GM19467 (cell line): ENCODE measurements at regions not wholly inside any gene's neighbourhood (a gene's known extent, or its start where the extent isn't known, plus 50 kb on each side); places are given as distances from the start of the nearest gene placed in this dataset.
"Not testable (repeated sequence)": the region's sequence is repeated elsewhere in the genome, so short reads cannot be mapped to it uniquely, and the experiment has no call there.

ENCODE experiments used
- ATAC-seq: cut with Tn5 transposase; IDR thresholded peaks from one replicate; pipeline ENCODE4 v1.9.1; 2021; ENCODE audit warnings: mild to moderate bottlenecking, moderate library complexity; ENCODE audit not compliant: unreplicated experiment

DNA sequence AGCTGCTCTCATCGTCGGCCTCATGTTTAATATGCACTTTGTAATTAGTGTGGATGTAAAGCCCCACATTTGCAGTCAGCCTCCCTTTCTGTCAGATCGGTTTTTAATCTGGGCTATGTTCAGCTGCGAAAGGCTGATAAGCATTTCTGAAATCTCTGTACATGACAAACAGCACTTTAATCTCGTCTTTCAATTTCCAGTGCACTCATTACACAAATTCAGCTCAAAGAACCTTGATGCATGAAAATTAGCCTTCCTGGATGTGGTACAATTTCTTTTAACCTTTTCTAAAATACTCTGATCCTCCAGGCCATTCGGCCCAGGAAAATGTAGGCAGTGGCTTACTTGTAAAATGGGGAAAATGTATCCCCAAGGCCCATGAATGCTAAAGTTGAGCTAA is 265.1 kb downstream of the RND3 start:
- no peak for ATAC-seq

DNA sequence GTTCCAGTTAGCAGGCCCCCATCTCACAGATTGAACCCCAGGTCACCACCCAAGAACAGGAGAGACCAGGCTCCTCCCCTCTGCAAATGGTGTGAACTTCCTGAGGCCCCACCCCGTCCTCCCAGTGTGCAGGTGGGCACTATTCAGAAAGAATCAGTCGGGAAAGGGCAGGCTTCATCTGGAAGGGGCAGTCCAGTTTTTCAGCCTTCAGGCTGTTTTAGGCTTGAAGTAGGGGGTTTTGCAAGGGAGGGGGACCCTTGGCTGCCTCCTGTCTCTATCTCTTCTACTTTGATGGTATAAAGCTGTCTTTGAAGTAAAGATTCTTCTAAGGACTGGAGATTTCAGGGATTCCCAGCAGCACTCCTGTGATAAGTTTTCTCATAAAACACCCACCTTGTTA is 267.6 kb downstream of the RND3 start:
- ATAC-seq = no peak

DNA sequence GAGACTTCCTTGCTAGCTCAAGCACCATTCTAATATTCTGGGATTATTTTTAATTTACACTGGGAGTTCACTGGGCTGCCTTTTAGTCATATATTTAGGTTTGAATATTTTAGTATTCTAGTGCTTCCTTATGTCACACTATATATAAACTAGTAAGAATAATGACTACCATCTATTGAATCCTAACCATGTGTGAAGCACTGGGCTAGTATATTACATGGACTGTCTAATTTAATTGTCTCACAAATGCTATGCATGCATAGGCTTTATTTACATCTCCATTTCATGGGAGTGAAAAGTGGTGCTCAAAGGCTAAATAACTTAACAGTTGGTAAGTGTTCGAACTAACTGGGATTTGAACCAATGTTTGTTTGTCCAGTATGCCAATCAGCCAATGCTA is 272.4 kb downstream of the RND3 start:
- no peak for ATAC-seq

DNA sequence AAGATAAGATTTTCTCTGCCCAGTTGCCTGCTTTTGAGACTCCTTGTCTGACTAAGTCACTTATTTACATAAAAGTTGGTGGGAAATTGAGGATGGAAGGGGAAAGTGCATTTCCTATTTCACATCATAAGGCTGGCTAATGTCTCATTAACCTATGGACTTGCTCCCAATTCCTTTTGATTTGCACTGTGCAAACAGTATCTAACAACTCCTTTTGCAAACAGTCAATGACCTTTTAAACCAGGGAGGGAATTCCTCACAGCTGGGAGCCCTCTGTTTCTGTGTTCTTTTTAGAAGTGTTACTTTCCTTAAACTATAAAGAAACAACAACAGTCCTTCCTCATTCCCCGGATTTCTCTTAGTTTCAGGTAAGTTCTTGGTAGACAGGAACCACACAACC is 272.8 kb downstream of the RND3 start:
- ATAC-seq = no peak

DNA sequence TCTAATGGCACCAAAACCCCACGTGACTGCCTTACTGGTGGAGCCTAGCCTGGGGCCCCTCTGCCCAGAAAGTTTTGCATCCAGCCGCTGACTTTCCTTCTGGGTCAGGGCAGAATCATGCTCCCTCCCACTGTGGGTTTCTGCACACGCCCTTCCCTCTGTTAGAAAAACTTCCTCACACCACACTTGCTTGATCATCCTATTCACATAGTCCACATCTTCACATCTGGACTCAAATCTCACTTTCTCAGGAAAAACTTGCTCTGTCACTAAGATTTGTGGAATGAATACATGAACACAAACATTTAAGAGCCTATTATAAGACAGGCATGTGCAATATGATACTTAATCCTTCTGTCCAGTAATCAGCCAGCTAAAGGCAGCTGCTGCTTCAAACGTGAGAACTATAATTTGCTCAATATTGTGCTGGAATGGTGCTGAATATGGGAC is 274.7 kb downstream of the RND3 start:
- ATAC-seq = no peak

DNA sequence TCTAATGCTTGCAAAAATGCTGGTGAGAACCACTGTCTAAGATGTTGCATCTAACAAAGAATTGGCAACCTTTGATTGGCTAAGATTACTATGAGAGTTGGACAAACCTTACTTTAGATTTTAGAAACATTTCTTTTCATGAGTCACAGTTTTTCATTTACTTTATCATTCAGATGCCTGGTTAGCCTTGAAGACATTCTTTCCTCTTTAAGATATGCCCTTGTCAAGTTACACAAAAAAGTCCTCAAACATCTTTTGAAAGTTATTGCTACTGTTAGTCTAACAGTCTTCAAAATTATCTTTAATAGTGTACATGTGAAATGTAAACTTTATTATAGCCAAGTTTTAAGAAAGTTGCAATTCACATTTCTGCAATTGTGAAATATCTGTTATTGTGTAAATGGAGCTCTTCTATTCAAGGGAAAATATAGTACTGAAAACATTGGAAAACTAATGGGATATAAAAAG is 276.3 kb downstream of the RND3 start:
- ATAC-seq = no peak

DNA sequence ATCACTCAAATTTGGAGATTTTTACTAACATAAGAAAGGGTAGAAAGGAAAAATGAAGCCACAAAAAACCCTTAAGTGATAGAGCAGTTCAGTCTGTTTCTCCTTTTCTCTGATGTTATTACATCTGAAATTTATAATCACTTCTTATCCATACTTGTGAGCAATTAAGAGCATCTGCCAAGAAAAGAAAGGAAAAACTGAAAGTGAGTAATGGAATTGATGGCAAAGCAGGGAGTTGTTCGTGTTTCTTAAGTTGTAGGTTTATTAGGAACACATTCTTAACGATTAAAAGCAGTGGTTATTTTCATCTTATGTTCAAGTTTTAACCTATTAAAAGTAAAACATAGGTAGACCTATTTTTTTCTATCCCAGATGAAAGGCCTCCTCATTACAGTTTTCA is 277.7 kb downstream of the RND3 start:
- no peak for ATAC-seq

DNA sequence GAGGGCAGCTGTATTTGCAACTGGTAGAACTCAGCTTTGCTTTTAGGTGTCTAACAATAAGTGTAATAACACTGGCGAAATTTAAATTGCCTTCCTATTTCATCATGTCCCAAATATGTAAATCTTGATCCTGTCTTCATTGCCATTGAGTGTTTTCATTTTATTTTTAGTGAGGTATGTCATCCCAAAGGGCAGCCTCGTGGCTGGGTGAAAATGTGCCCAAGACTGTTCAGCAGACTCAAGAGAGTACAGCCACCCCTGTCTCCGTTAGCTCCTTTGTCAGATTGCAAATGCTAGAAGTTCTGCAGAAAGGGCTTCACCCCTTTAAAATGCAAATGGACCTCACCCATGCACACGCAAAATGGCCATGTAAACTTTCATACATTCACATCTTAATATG is 278.8 kb downstream of the RND3 start:
- no peak for ATAC-seq

DNA sequence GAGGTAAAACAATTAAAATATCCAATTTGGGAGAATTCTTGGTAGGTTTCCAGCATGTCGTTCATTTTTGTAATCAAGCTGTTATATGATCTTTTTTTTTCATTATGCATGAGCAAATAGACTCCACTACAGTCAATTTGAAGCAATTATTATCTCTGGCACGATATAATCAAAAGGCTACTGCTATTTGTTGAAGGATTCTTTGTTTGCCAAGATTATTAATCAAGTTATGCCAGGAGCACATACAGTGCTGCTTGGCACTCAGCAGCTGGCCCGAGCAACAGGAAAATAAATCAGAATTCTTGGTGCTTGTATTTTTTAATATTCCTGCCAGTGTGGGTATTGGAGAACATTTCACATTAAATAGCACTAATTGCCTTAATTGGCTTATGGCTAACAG is 279.5 kb downstream of the RND3 start:
- no peak for ATAC-seq

DNA sequence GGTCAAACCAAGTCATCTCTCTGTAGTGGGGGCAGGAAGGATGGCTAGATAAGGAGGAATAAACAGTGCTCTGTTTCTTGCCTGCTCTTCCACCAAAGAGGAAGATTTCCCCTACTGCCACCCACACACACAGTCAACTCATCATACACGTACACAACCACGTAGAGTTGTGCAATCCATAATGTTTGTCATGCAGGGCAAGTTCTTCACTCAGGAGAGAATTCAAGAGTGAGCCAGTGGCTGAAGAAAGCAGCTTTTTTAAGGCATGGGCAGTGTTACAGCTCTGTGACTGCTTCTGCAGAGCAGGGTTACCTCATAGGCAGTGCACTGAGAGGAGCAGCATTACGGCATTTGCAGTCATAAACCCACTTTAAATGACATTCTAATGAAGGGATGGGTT is 283.0 kb downstream of the RND3 start:
- ATAC-seq = no peak

DNA sequence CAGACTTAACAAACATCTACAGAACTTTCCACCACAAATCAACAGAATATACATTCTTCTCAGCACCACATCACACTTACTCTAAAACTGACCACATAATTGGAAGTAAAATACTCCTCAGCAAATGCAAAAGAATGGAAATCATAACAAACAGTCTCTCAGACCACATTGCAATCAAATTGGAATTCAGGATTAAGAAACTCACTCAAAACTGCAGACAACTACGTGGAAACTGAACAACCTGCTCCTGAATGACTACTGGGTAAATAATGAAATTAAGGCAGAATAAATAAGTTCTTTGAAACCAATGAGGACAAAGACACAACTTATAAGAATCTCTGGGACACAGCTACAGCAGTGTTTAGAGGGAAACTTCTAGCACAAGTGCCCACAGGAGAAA is 292.7 kb downstream of the RND3 start:
- ATAC-seq = not testable (repeated sequence)

DNA sequence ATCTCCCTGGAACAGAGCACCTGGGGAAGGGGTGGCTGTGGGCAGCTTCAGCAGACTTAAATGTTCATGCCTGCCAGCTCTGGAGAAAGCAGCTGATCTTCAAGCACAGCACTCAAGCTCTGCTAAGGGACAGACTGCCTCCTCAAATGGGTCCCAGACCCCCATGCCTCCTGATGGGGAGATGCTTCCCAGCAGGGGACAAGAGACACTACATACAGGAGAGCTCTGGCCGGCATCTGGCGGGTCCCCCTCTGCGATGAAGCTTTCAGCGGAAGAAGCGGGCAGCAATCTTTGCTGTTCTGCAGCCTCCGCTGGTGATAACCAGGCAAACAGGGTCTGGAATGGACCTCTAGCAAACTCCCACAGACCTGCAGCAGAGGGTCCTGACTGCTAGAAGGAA is 294.8 kb downstream of the RND3 start:
- ATAC-seq = no peak

DNA sequence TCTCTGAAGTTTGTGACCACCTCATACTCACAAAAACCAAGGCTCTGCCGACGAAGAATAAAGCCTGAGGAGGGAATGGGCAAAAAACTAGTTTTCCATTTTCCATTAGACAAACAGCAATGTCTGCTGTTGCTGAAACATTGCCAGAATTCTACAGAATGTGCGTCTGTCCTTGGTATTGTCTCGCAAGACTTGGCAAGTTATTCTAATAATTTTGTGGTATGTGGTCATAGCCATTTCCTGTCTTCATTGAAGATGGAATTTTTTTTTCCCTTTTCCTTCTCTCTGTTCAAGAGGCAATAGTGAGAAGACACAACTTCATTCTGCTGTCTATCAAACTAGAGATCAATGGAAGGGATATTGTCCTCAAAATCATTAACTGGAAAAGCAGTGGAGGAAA is 296.1 kb downstream of the RND3 start:
- ATAC-seq = no peak

DNA sequence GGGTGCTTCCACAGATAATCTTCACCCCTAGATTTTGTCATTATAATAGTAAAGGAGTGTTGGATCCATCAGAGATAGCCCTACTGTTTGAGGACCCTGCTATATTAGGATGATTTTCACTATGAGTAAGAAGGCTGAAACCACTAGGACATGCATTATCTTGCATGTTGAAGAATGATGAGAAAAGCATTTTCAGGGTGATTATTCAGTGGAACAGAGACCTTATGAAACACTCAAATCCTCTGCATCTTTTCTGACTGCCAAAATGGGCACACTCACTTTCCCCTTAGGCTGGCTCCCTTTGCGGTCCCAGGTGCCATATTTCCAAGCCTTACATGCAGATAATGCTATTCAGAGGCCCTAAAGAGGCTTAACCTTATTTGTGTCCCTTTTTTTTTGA is 296.9 kb downstream of the RND3 start:
- ATAC-seq = no peak

DNA sequence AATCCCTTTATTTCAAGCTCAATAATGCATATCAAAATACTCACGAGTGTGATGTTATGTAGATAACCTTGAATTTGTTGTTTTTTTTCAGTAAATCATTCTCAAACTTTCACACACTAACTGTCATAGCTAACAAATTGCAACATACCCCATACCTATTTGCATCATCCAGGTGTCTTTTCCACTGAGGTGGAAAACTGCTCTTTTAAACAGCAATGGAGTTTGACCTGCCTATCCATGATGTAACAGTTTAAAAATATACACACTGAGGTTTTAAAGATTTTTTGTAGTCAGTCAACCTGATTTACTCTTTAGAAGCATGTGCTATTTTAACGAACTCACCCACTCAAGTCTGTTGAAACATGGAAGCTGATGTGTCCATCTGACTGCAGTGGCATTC is 298.7 kb downstream of the RND3 start:
- ATAC-seq = no peak

DNA sequence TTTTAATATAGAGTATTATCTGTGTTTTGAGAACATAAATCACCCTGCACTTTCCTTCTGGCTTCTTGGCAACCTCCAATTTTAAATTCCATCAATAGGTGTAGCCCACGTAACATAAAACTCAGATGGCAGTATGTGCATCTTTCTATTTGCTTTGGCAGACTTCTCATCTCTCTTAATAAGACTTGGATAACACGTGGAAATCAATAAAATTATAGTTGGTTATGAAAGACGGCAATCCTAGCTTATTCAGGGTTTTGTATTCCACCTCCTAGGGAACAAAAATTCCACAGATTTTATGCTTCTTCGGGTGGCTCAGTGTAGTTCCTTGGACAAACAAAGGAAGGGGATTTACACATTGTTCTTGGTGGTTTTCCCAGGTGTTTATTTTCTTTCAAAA is 299.3 kb downstream of the RND3 start:
- no peak for ATAC-seq

DNA sequence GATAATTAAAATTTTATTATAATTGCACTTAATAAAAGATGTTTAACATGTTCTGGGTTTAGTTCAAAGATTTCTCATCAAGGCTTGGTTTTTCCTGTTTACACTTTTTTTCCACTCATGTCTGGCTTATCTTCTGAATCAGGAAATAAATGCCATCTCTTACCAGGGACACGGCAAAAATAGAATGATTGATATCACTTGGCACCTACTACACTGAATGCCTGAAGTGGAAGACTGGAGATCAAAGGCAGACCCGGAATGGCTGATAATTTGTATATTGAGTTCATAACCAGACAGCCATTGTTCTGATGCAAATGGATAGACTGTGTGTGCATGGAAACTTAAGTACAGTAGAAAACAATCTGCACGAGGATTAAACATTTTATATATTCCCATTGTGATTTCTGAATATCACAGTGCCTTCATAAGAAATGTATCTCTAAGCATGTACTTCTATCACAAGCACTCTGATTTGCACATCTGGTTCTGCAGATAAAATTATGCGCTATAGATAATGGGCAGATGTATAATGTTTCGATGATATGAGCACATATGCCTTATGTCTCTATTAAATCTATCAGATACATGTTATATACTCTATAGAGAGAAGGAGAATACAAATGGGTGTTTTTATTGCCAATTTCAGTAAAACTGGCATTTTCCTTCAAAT is 304.8 kb downstream of the RND3 start:
- no peak for ATAC-seq

DNA sequence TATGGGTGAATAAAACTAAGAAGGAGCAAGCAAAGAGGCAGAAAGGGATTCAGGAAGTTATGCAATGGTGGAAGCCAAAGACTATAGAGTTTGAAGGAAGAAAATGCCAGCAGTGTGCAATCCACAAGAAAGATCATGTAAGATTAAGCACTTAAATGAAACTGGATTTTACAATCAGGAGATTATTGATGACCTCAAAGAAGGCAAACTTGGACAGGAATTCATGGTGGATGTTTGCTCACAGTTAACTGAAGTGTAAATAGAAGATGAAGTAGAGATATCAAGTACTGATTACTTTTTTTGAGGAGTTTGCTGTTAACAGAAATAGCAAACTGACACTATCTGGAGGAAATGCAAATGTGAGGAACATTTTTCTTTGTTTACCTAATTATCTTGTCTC is 308.9 kb downstream of the RND3 start:
- ATAC-seq = no peak

DNA sequence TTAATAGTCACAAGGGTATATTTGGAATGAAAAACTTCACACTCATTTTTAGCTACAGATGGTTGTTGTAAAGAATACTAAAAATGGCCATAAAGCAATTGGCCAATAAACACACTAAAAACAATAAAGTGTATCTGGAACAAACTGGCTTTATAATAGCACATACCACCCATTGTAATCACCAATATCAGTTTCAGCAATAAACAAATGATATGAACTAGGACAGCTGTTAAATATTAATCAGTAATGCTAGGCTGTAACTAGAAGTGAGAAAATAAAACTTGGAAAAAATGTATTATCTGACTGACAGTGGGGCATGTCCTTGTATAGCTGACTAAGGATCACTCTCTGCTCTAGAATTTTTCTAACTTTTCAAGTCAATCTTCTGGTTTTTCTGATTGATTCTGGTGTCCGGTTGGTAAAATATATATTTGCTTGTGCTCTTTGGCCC is 312.5 kb downstream of the RND3 start:
- no peak for ATAC-seq

DNA sequence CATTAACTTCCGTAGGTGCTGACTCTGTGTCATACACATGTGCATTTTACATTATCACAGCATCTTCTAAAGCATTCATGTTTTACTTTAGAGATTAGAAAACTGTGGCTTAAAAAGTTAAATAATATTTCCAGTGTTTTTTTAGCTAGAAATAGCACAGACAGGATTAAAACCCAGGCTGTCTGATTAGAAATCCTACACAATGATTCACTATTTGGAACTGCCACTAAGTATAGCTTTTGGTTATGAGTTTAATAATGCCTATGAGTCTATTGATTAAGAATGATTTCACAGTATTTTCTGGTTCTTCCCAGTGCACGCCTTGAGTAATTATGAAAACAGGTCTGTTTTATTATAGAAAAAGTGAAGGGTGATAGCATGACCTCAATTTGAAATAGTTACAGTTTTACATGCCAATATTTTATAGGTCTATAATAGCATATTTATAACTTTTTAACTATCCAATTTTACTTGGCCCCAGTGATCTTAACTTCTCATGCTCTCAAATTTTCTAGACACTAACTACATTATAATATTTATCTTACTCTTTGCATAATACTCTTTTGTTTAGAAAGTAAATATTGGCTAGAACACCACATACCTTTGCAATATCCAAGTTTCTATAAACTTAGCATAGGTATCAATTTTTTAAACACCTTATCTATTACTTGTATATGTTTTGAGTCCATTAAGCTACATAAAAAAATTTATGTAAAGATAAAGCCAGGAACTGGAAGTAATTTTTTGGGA is 313.2 kb downstream of the RND3 start:
- no peak for ATAC-seq

DNA sequence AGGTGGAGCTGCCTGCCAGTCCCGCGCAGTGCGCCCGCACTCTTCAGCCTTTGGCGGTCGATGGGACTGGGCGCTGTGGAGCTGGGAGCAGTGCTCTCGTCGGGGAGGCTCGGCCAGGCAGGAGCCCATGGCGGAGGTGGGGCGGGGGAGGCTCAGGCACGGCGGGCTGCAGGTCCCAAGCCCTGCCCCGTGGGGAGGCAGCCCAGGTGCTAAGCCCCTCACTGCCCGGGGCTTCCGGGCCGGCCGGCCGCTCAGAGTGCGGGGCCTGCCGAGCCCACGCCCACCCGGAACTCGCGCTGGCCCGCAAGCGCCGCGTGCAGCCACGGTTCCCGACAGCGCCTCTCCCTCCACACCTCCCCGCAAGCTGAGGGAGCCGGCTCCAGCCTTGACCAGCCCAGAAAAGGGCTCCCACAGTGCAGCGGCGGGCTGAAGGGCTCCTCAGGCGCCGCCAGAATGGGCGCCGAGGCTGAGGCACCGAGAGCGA is 316.4 kb downstream of the RND3 start:
- no peak for ATAC-seq

DNA sequence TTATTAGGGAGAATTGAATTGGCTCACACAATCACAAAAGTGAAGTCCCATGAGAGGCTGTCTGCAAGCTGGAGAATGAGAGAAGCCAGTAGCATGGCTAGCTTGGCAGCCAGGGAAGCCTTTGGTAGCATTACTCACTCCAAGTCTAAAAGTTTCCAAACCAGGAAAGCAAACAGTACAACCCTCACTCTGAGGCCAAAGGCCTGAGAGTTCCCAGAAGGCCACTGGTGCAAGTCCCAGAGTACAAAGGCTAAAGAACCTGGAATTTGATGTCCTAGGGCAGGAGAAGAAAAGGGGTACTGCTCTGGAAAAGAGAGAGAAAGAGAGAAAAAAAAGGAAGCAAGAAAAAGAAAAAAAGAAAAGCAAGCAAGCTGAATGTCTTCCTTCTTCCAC is 318.2 kb downstream of the RND3 start:
- no peak for ATAC-seq
